H9 (cell line): ENCODE measurements at regions not wholly inside any gene's neighbourhood (a gene's known extent, or its start where the extent isn't known, plus 50 kb on each side); places are given as distances from the start of the nearest gene placed in this dataset.

Source experiments
- DNase-seq: peaks from one replicate; pipeline ENCODE4 v3.0.0-alpha.2; 2017
- H2AFZ ChIP-seq: one replicate; pipeline ENCODE4 v1.6.1; 2013; ENCODE audit warnings: mild to moderate bottlenecking, low read length, control low read depth, moderate library complexity
- H2AK5ac ChIP-seq: 2 replicates; pipeline ENCODE4 v1.6.1; 2013; ENCODE audit warnings: low read length, control low read depth, mixed read lengths; ENCODE audit not compliant: insufficient read length
- H2BK120ac ChIP-seq: one replicate; pipeline ENCODE4 v1.6.1; 2013; ENCODE audit warnings: low read depth, mild to moderate bottlenecking, low read length, control low read depth, inconsistent platforms; ENCODE audit not compliant: poor library complexity, severe bottlenecking
- H2BK12ac ChIP-seq: 2 replicates; pipeline ENCODE4 v1.6.1; 2013; ENCODE audit warnings: low read length, control low read depth, mixed read lengths, low read depth; ENCODE audit not compliant: insufficient read length
- H2BK15ac ChIP-seq: 2 replicates; pipeline ENCODE4 v1.6.1; 2013; ENCODE audit warnings: low read depth, low read length, control low read depth
- H2BK20ac ChIP-seq: one replicate; pipeline ENCODE4 v1.6.1; 2013; ENCODE audit warnings: low read depth, mild to moderate bottlenecking, low read length, control low read depth, inconsistent platforms; ENCODE audit not compliant: poor library complexity, severe bottlenecking
- H2BK5ac ChIP-seq: 2 replicates; pipeline ENCODE4 v1.6.1; 2013; ENCODE audit warnings: low read length, control low read depth, mixed read lengths; ENCODE audit not compliant: insufficient read length
- H3K14ac ChIP-seq: 2 replicates; pipeline ENCODE4 v1.6.1; 2013; ENCODE audit warnings: low read length, control low read depth; ENCODE audit not compliant: insufficient read depth
- H3K18ac ChIP-seq: 2 replicates; pipeline ENCODE4 v1.6.1; 2013; ENCODE audit warnings: low read depth, mild to moderate bottlenecking, mixed read lengths, low read length, control low read depth; ENCODE audit not compliant: insufficient read length
- H3K23ac ChIP-seq: 2 replicates; pipeline ENCODE4 v1.6.1; 2013; ENCODE audit warnings: low read length, control low read depth, mixed read lengths, low read depth; ENCODE audit not compliant: insufficient read length
- H3K23me2 ChIP-seq: 2 replicates; pipeline ENCODE4 v1.6.1; 2013; ENCODE audit warnings: low read depth, mild to moderate bottlenecking, mixed read lengths, low read length, control low read depth; ENCODE audit not compliant: insufficient read length, poor library complexity, severe bottlenecking
- H3K27ac ChIP-seq: 2 replicates; pipeline ENCODE4 v1.5.1; 2013; ENCODE audit warnings: low read length, control low read depth, mixed read lengths, low read depth; ENCODE audit not compliant: insufficient read length
- H3K27me3 ChIP-seq: 2 replicates; pipeline ENCODE4 v1.6.1; 2013; ENCODE audit warnings: low read length, control low read depth, inconsistent platforms; ENCODE audit not compliant: insufficient read depth
- H3K4ac ChIP-seq: 2 replicates; pipeline ENCODE4 v1.6.1; 2013; ENCODE audit warnings: low read depth, mild to moderate bottlenecking, control low read depth, inconsistent platforms, low read length, moderate library complexity
- H3K4me1 ChIP-seq: 2 replicates; pipeline ENCODE4 v1.6.1; 2013; ENCODE audit warnings: low read length, control low read depth, inconsistent platforms; ENCODE audit not compliant: insufficient read depth
- H3K4me2 ChIP-seq: 2 replicates; pipeline ENCODE4 v1.6.1; 2013; ENCODE audit warnings: low read length, control low read depth, mixed read lengths; ENCODE audit not compliant: insufficient read length, insufficient read depth
- H3K56ac ChIP-seq: 2 replicates; pipeline ENCODE4 v1.6.1; 2013; ENCODE audit warnings: low read depth, mild to moderate bottlenecking, mixed read lengths, low read length, control low read depth; ENCODE audit not compliant: insufficient read length
- H3K79me1 ChIP-seq: 2 replicates; pipeline ENCODE4 v1.6.1; 2013; ENCODE audit warnings: low read depth, mild to moderate bottlenecking, moderate library complexity, low read length, control low read depth, inconsistent platforms; ENCODE audit not compliant: insufficient read depth, poor library complexity, severe bottlenecking
- H3K79me2 ChIP-seq: 2 replicates; pipeline ENCODE4 v1.6.1; 2013; ENCODE audit warnings: low read length, control low read depth, inconsistent platforms; ENCODE audit not compliant: insufficient read depth
- H3K9ac ChIP-seq: 2 replicates; pipeline ENCODE4 v1.6.1; 2013; ENCODE audit warnings: low read length, control low read depth, mixed read lengths; ENCODE audit not compliant: insufficient read length; ENCODE audit errors: extremely low read depth
- H3K9me3 ChIP-seq: one replicate; pipeline ENCODE4 v1.6.1; 2013; ENCODE audit warnings: low read depth, low read length, inconsistent platforms; ENCODE audit not compliant: control insufficient read depth
- H3T11ph ChIP-seq: one replicate; pipeline ENCODE4 v1.6.1; 2013; ENCODE audit warnings: mild to moderate bottlenecking, low read length, control low read depth, inconsistent platforms
- H4K20me1 ChIP-seq: one replicate; pipeline ENCODE4 v1.6.1; 2013; ENCODE audit not compliant: control insufficient read depth, insufficient read length, insufficient read depth
- H4K5ac ChIP-seq: 2 replicates; pipeline ENCODE4 v1.6.1; 2013; ENCODE audit warnings: low read depth, mild to moderate bottlenecking, mixed read lengths, low read length, control low read depth; ENCODE audit not compliant: insufficient read length
- H4K8ac ChIP-seq: replicated peaks from 2 replicates; pipeline ENCODE4 v1.6.1; 2013; ENCODE audit warnings: low read length, control low read depth, mixed read lengths, low read depth; ENCODE audit not compliant: insufficient read length
- H4K91ac ChIP-seq: 2 replicates; pipeline ENCODE4 v1.6.1; 2013; ENCODE audit warnings: low read depth, mild to moderate bottlenecking, moderate library complexity, mixed read lengths, low read length, control low read depth; ENCODE audit not compliant: insufficient read length
- H3K27ac Mint-ChIP-seq, 3 experiments: 2 replicates in 2 of 3; 3 replicates in 1 of 3; pipeline ENCODE4 v1.8.0; 2020 to 2021; ENCODE audit warnings: mixed read lengths in 3 of 3, mild to moderate bottlenecking in 1 of 3, moderate library complexity in 1 of 3
- H3K27me3 Mint-ChIP-seq: 2 replicates; pipeline ENCODE4 v1.8.0; 2021; ENCODE audit warnings: low read depth, mild to moderate bottlenecking, moderate library complexity, mixed read lengths
- H3K36me3 Mint-ChIP-seq, 3 experiments: 2 replicates in 2 of 3; 3 replicates in 1 of 3; pipeline ENCODE4 v1.8.0; 2020 to 2021; ENCODE audit warnings: low read depth in 3 of 3, mixed read lengths in 3 of 3; ENCODE audit not compliant: insufficient read depth in 1 of 3
- H3K4me1 Mint-ChIP-seq, 2 experiments: 2 replicates each; pipeline ENCODE4 v1.8.0; 2020; ENCODE audit warnings: mixed read lengths in 2 of 2
- H3K4me3 Mint-ChIP-seq, 2 experiments: 2 replicates in 1 of 2; 3 replicates in 1 of 2; pipeline ENCODE4 v1.8.0; 2020 to 2021; ENCODE audit warnings: mild to moderate bottlenecking in 2 of 2, mixed read lengths in 2 of 2, moderate library complexity in 1 of 2
- H3K9me3 Mint-ChIP-seq, 2 experiments: 2 replicates in 1 of 2; 3 replicates in 1 of 2; pipeline ENCODE4 v1.8.0; 2020; ENCODE audit warnings: mild to moderate bottlenecking in 2 of 2, mixed read lengths in 2 of 2, moderate library complexity in 1 of 2
- CTCF ChIP-seq: fragments of 200-600 bp; sonication (generic); conservative IDR thresholded peaks from 3 replicates; pipeline ENCODE4 v1.8.0; 2021; ENCODE audit warnings: antibody characterized with exemption, mild to moderate bottlenecking
- WGBS: extraction: QIAGEN DNeasy Blood & Tissue Kit; methylation state at CpG from one replicate; pipeline ENCODE4 v1.1.7; 2013; ENCODE audit warnings: missing lambda C conversion rate, low lambda C conversion rate, mixed read lengths; ENCODE audit not compliant: insufficient read length; ENCODE audit errors: extremely low coverage; 5-methylcytosine and 5-hydroxymethylcytosine counted together

GRCh38 chr9:104980039-104980654, 52.2 kb upstream of the ABCA1 start:
- no peak overlapping the region for H4K91ac ChIP-seq
- no peak overlapping the region for H3K9ac ChIP-seq
- H2AFZ ChIP-seq = no peak overlapping the region

More at GRCh38 chr9:104980039-104980654, 52.2 kb upstream of the ABCA1 start:
- Histone ChIP-seq H2BK5ac (no peak overlapping the region), H3K23ac (no peak overlapping the region), H4K5ac (no peak overlapping the region), H3K18ac (no peak overlapping the region), H3K27me3 (no peaks in the 10 kb centered on the region), H2BK15ac (no peak overlapping the region), H3K79me2 (no peaks in the 10 kb centered on the region), H4K8ac (no peak overlapping the region), H2AK5ac (no peak overlapping the region), H4K20me1 (no peaks in the 10 kb centered on the region), H3K9me3 (no peaks in the 10 kb centered on the region), H2BK20ac (no peak overlapping the region), H2BK120ac (no peak overlapping the region), H3K14ac (no peak overlapping the region), H3K4me2 (no peak overlapping the region), H3K56ac (no peak overlapping the region), H3K27ac (no peak overlapping the region), H3K4ac (no peak overlapping the region), H3K4me1 (no peaks in the 10 kb centered on the region), H3T11ph (no peak overlapping the region), H3K79me1 (no peaks in the 10 kb centered on the region), H2BK12ac (no peak overlapping the region), H3K23me2 (no peaks in the 10 kb centered on the region)
- no peak for TF ChIP-seq CTCF
- no peak overlapping the region for H3K4me3 Mint-ChIP-seq
- no CpG with 5 or more reads among the region's 5 CpGs for WGBS
- H3K9me3 Mint-ChIP-seq = no peaks in the 10 kb centered on the region
- H3K36me3 Mint-ChIP-seq = no peaks in the 10 kb centered on the region
- no peak for DNase-seq
- no peaks in the 10 kb centered on the region; the same call in 1 of the 2 replicates for H3K27me3 Mint-ChIP-seq
- no peak overlapping the region for H3K27ac Mint-ChIP-seq
- peaks cover 6 to 18% of the 10 kb centered on the region in 2 experiments for H3K4me1 Mint-ChIP-seq
